ENCODE measurements at regions not wholly inside any gene's neighbourhood (a gene's known extent, or its start where the extent isn't known, plus 50 kb on each side); places are given as distances from the start of the nearest gene placed in this dataset.

GRCh38 chr12:58419196-58419760 is 477.9 kb downstream of the ATP23 start:
- in situ Hi-C loops (cut with HindIII; ENCODE audit: low pct_ligation_motif_present, low sequenced_read_pairs) = no loop called here
- TF ChIP-seq CTCF (IDR thresholded peaks at IDR 0.05; ENCODE audit: low read depth, low read length, missing control alignments) = no peak
- no peak for DNase-seq

GRCh38 chr12:58419905-58420304 is 478.5 kb downstream of the ATP23 start:
- Histone ChIP-seq H3K27ac (no peak overlapping the region), H3K27me3 (replicated peaks) (no peaks in the 10 kb centered on the region), H3K4me3 (ENCODE audit: low read depth, low read length) (no peak overlapping the region), H3K36me3 (replicated peaks) (no peaks in the 10 kb centered on the region)
- in situ Hi-C loops (cut with HindIII; ENCODE audit: low pct_ligation_motif_present, low sequenced_read_pairs) = no loop called here
- DNase-seq = no peak
- TF ChIP-seq CTCF (IDR thresholded peaks at IDR 0.05; ENCODE audit: low read depth, low read length, missing control alignments) = no peak

More at GRCh38 chr12:58419196-58419760, 477.9 kb downstream of the ATP23 start:
- Histone ChIP-seq H3K36me3 (replicated peaks) (no peaks in the 10 kb centered on the region), H3K27ac (no peak overlapping the region), H3K4me3 (ENCODE audit: low read depth, low read length) (no peak overlapping the region), H3K27me3 (replicated peaks) (no peaks in the 10 kb centered on the region)

- in situ Hi-C loops (cut with HindIII; ENCODE audit: low pct_ligation_motif_present, low sequenced_read_pairs) = no loop called here
- Histone ChIP-seq H3K27ac (no peak overlapping the region), H3K27me3 (replicated peaks) (no peaks in the 10 kb centered on the region), H3K4me3 (ENCODE audit: low read depth, low read length) (no peak overlapping the region), H3K36me3 (replicated peaks) (no peaks in the 10 kb centered on the region)
- no peak for DNase-seq
- TF ChIP-seq CTCF (IDR thresholded peaks at IDR 0.05; ENCODE audit: low read depth, low read length, missing control alignments) = no peak
Measured at GRCh38 chr12:58420503-58420902, 479.1 kb downstream of the ATP23 start.

GRCh38 chr12:58421990-58422389 is 480.6 kb downstream of the ATP23 start:
- no peak for DNase-seq
- TF ChIP-seq CTCF (IDR thresholded peaks at IDR 0.05; ENCODE audit: low read depth, low read length, missing control alignments) = no peak
- Histone ChIP-seq H3K36me3 (replicated peaks) (no peaks in the 10 kb centered on the region), H3K4me3 (ENCODE audit: low read depth, low read length) (no peak overlapping the region), H3K27me3 (replicated peaks) (no peaks in the 10 kb centered on the region), H3K27ac (no peak overlapping the region)
- in situ Hi-C loops (cut with HindIII; ENCODE audit: low pct_ligation_motif_present, low sequenced_read_pairs) = no loop called here

GRCh38 chr12:58424735-58425392 is 483.5 kb downstream of the ATP23 start:
- H3K27ac ChIP-seq = peak overlapping the region; percentile 96
- H3K36me3 ChIP-seq (replicated peaks) = no peaks in the 10 kb centered on the region
- no peak overlapping the region for H3K4me3 ChIP-seq (ENCODE audit: low read depth, low read length)
- no peak for DNase-seq
- no peak for TF ChIP-seq CTCF (IDR thresholded peaks at IDR 0.05; ENCODE audit: low read depth, low read length, missing control alignments)
- no peaks in the 10 kb centered on the region for H3K27me3 ChIP-seq (replicated peaks)
- in situ Hi-C loops (cut with HindIII; ENCODE audit: low pct_ligation_motif_present, low sequenced_read_pairs) = no loop called here
